Inflammatory macrophage (primary cell): ENCODE measurements at regions not wholly inside any gene's neighbourhood (a gene's known extent, or its start where the extent isn't known, plus 50 kb on each side); places are given as distances from the start of the nearest gene placed in this dataset.
"Not testable (repeated sequence)": the region's sequence is repeated elsewhere in the genome, so short reads cannot be mapped to it uniquely, and the experiment has no call there.

Experiments
- DNase-seq, 2 donors: peaks; one replicate each; pipeline ENCODE4 v3.0.0-alpha.2; 2020 to 2022

GRCh38 chr21:18104802-18105201 lies 139.8 kb upstream of the CHODL start:
- DNase-seq, result no peak

DNA sequence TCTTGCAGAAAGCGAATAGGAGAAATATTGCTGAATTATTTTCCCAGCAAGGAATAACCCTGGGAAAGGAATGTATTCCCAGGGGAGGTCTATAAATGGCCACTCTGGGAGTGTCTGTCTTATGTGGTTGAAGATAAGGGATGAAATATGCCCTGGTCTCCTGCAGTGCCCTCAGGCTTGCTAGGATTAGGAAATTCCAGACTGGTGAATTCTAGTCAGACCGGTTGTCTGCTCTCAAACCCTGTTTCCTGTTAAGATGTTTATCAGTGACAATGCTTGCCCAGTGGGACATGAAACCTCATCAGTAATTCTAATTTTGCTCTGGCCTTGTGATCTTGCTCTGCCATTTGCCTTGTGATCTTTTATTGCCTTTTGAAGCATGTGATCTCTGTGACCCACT lies 148.2 kb upstream of the CHODL start:
- DNase-seq, result not testable (repeated sequence)

DNA sequence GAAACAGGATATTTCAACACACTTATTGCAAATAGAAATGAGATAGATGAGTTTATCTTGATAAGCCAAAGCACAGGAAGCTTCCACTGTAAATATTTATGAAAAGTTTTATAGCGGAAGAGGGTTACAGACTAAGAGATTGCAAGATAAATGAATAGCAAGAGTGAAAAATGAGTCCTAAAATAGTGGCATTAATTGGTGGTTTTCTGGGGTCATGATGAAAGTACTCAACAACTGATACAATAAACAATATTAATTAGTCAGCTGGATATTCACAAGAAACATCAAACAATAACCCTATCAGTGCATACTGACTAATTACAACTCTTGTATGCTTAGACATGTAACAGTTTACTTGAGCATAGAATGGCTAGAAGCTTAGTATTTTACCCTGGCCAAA lies 154.8 kb upstream of the CHODL start:
- no peak for DNase-seq

DNA sequence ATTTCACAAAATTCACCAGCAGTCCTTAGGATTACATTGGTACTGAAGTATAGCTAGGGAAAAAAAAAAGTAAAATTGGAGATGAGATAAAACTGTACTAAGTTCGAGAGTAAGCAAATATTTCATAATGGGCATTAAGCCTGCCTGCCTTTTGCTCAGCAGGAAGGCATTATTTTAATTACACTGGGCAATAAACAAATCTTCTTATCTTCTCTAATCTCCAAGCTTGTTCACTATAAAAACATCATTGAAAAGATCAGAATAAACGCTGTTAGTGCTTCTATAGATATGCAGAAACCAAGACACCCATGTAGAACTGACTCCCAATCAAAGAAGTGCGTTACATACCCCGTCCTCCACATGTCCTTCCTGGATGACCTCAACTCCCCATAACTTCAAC lies 174.2 kb upstream of the CHODL start:
- no peak for DNase-seq

GRCh38 chr21:18069875-18070274 lies 174.8 kb upstream of the CHODL start:
- DNase-seq, result no peak

- no peak for DNase-seq
Measured at GRCh38 chr21:18060402-18060801, 184.2 kb upstream of the CHODL start.

DNA sequence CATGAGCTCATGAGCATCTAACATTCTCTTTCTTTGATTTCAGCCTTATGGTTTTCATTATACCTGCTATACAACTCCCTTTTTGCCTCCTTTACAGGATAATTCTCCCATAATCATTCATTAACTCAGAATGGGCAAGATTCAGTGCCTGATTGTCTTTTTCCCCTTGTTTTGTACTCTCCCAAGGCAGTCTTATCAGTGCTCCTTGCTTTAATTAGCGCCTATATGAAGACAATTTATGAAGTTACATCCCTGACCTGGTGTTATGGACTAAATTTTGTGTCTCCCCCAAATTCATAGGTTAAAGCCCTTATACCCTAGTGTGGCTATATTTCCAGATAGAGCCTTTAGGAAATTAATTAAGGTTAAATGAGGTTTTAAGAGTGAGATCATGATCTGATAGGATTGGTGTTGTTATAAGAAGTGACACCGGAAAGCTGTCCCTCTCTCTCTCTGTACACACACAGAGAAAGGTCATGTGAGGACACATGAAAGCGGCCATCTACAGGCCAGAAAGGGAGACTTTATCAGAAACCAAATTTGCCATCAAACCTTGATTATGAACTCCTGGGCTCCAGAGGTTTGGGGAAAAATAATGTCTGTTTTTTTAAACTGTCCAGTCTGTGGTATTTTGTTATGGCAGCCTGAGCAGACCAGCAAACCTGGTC lies 185.8 kb upstream of the CHODL start:
- no peak for DNase-seq

GRCh38 chr21:18053151-18053550 lies 191.5 kb upstream of the CHODL start:
- no peak for DNase-seq

- DNase-seq, result no peak
Measured at GRCh38 chr21:18049461-18049860, 195.2 kb upstream of the CHODL start.

DNA sequence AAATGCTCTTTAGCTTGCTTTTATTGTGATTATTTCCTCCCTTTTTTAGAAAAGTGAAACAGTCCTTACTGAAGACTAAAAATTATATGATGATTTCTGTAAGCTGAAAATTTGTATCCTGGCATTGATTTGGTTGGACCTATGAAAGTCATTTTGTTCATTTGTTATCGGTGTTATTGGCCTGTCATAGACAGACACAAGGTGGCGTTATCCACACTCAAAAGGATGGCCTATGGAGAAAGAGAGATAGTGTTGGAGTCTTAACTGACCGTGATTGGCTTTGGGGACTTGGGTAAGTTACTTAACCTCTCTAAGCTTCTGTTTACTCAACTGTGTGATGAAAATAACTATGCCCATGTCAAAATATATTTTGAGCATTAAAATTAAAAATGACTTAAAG lies 203.6 kb upstream of the CHODL start:
- peak in 1 of 2 donors; percentile 4 for DNase-seq

- no peak for DNase-seq
Measured at GRCh38 chr21:18030248-18030647, 211.1 kb upstream of the C21orf91 start.

GRCh38 chr21:18026359-18026758 lies 207.2 kb upstream of the C21orf91 start:
- no peak for DNase-seq

- no peak for DNase-seq
Measured at GRCh38 chr21:18023711-18024110, 204.6 kb upstream of the C21orf91 start.

GRCh38 chr21:18023157-18023556 lies 204.0 kb upstream of the C21orf91 start:
- no peak for DNase-seq

DNA sequence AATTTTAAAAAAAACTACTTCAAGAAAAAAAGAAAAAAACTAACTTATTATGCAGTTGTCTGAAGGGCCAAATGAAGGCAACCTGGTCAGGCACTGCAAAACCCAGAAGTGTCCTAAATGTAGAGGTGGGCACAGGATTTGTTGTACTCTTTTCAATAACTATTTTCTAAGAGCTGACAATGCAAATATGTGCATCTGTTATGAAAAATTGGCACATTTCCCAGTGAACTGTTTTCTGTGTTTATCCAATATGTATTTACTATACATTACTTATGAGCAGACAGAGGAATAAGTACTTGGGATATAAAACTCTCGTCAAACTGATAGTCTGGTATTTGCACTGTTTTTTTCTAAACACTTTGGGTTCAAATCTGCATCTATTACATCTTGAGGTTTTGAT lies 188.0 kb upstream of the C21orf91 start:
- DNase-seq, result no peak

GRCh38 chr21:18006691-18007090 lies 187.5 kb upstream of the C21orf91 start:
- no peak for DNase-seq

GRCh38 chr21:18002393-18002792 lies 183.2 kb upstream of the C21orf91 start:
- DNase-seq, result no peak

DNA sequence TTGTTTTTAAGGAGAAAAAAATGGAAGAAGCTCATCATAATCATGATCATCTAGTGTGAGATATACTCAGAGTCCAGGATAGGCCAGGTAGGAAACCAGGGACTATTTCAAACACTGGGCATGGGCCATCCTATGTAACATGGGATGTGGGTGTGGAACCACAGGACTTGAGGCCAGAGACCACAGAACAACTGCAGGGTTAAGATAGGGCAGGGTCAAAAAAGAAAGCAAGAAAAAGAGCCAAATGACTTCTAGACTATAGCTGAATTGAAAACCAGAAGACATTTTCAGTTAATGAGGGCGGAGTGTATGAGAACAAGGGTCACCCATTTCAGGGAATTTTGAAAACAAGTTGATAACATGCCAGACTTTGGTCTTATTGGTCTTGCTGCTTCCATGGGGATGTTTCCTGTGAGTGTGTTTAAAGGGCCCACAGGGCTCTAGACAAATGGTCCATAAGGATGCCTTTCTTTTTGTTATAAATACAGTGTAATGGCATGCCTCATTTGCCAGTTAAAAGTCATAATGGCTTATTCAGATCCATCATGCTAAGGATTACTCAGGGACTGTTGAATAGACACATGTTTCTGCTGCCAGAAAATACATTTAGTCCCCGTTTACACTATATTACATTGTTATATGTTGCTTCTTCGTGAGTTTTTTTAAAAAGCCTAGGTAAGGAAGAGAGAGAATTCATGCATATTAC lies 182.0 kb upstream of the C21orf91 start:
- DNase-seq, result no peak

DNA sequence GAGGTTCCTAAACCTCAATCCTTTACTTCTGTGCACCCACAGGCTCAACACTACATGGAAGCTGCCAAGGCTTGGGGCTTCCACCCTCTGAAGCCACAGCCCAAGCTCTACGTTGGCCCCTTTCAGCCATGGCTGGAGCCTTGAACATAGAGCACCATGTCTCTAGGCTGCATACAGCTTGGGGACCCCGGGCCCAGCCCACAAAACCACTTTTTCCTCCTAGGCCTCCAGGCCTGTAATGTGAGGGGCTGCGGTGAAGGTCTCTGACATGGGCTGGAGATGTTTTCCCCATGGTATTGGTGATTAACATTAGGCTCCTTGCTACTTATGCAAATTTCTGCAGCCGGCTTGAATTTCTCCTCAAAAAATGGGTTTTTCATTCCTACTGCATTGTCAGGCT lies 179.4 kb upstream of the C21orf91 start:
- DNase-seq, result not testable (repeated sequence)

DNA sequence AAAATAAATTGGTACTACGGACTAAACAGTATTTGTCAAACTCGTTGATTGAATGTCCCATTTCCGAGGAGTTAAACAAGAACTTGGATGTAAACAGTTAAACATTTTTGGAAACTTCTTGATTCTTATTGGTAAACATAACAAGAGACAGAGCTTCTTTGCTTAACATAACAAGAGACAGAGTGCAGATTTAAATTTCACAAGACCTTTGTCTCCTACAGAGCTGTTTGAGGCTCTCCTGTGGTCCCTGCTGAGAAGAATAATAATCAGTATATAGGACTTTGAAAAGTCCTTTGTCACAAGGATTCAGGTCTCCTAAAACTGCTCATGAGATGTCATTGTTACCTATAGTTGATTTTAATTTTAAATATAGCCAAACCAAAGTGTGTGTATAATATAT lies 170.6 kb upstream of the C21orf91 start:
- no peak for DNase-seq

DNA sequence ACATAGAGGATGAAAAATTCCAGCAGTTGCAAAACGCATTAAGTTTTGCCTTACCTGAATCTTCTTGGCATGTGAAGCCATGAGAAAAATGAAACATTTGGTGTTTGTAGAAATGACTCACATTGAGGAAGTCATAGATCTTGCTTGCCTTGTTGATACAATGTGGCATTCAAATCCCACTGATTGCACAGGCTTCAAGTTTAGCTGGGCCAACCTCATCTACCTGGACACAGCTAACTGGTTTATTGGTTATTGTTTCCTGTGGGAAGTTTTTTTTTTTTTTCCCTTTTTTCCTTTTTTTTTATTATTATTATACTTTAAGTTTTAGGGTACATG lies 168.9 kb upstream of the C21orf91 start:
- DNase-seq, result no peak

DNA sequence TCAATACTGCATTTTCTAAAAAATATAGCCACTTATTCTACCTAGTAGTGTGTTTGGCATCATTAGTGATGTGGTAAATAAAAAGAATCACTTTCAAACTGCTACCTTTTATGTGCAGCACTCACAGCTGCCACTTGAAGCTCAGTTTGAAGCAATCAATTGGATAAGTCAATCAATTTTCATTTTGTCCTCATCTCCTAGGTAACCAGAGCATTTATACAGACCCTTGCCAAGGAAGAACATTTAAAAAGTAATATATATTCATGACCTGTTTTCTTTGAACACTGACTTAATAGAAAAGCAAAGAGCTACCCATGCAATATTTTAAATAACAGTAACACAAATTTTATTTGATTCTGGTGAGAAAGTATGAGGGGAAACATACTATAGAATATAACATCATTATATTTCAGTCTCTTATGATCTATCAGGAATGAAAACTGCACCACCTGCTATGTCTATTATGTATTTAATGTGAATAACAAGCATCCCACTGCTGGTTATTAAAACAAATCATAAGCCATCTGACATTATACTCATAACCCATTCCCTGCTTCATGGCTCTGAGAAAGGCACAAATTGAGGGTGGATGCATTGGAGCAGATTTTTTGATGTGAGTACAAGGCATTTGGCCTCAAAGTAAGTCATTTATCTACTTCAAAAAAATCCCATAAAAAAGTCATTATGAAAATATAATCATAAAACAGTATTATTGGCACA lies 168.4 kb upstream of the C21orf91 start:
- no peak for DNase-seq

- DNase-seq, result no peak
Measured at GRCh38 chr21:17981060-17981740, 162.0 kb upstream of the C21orf91 start.

DNA sequence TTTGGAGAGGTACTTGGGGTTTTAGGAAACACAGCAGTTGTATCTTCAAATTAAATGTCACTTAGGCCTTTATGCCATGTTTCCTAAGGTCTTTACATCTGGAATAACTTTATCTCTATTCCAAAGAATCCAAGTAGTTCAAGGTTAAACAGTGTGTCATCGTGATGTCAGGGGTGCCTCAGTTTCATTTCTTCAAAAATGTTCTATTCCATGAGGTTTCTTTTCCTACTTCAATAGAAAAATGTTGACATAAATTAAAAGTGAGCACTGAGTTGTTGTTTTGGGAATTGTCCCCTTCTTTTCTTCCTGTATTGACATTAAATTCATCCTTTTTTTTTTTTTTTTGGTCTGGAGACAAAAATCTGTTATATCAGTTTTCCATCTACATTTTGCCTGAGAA lies 160.6 kb upstream of the C21orf91 start:
- no peak for DNase-seq
